ENCODE measurements at regions not wholly inside any gene's neighbourhood (a gene's known extent, or its start where the extent isn't known, plus 50 kb on each side); places are given as distances from the start of the nearest gene placed in this dataset.

DNA sequence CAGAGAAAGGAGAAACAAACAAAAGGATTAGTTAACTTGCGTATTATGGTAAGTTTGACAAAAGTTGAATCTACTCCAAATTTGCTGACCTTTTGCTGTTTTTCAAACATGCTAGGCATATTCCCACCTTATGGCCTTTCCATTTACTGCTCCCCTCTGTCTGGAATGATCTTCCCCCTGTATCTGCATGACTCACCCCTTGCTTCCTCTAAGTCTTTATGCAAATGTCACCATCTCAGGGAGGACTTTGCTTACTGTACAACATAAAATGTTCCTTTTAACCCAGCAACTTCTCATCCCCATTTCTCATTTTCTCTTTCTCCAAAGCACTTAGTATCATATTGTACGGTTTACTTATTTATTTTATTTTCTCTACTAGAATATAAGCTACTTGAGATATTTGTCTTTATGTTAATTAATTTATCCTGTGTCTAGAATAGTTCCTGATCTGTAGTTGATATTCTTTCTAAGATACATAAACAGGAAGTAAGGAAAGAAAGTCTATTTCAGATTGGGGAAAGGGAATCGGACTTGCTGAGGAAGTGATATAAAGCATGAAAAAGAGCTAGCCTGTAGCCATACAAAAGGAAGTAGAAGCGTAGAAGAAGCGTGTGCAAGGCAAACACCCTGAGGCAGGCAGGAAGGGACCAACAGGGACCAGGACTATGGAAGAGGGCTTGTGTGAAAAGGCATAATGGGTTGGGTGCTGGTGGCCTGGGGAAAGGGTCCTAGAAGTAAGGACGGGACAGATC, 144.9 kb upstream of the ERBB4 start:
- DNase-seq, result no peak
- POLR2A ChIA-PET, result no interaction called here
- CTCF ChIA-PET, result interaction anchor here (0.6 kb wide), 1 partner anchor 325 kb away, joined by 3 read pairs; no protein-coding TSS in a partner anchor
- no peaks in the 10 kb centered on the region for H3K9me3 Mint-ChIP-seq
- H3K27me3 Mint-ChIP-seq, result no peaks in the 10 kb centered on the region
- no peak overlapping the region for H3K27ac Mint-ChIP-seq
- no peak overlapping the region for H3K4me3 Mint-ChIP-seq
- no peaks in the 10 kb centered on the region for H3K36me3 Mint-ChIP-seq (ENCODE audit: low read depth)
- no peaks in the 10 kb centered on the region for H3K4me1 Mint-ChIP-seq

GRCh38 chr2:212682937-212683336, 144.3 kb upstream of the ERBB4 start:
- DNase-seq, result no peak

GRCh38 chr2:212677466-212677865, 138.9 kb upstream of the ERBB4 start:
- no peak overlapping the region for H3K27ac Mint-ChIP-seq
- POLR2A ChIA-PET, result no interaction called here
- DNase-seq, result no peak
- no peaks in the 10 kb centered on the region for H3K36me3 Mint-ChIP-seq (ENCODE audit: low read depth)
- H3K4me3 Mint-ChIP-seq, result no peak overlapping the region
- CTCF ChIA-PET, result no interaction called here
- no peaks in the 10 kb centered on the region for H3K9me3 Mint-ChIP-seq
- no peaks in the 10 kb centered on the region for H3K27me3 Mint-ChIP-seq
- H3K4me1 Mint-ChIP-seq, result no peaks in the 10 kb centered on the region

More at GRCh38 chr2:212682937-212683336, 144.3 kb upstream of the ERBB4 start:
- Mint-ChIP-seq H3K27me3 (no peaks in the 10 kb centered on the region), H3K27ac (no peak overlapping the region), H3K9me3 (no peaks in the 10 kb centered on the region), H3K4me1 (no peaks in the 10 kb centered on the region), H3K36me3 (ENCODE audit: low read depth) (no peaks in the 10 kb centered on the region), H3K4me3 (no peak overlapping the region)
- CTCF ChIA-PET, result no interaction called here
- POLR2A ChIA-PET, result no interaction called here

- no peaks in the 10 kb centered on the region for H3K27me3 Mint-ChIP-seq
- H3K4me3 Mint-ChIP-seq, result no peak overlapping the region
- H3K27ac Mint-ChIP-seq, result no peak overlapping the region
- peaks cover 2% of the 10 kb centered on the region for H3K9me3 Mint-ChIP-seq
- ChIA-PET CTCF (interaction anchor here (1.2 kb wide), 1 partner anchor 9 kb away, joined by 4 read pairs; no protein-coding TSS in a partner anchor), POLR2A (no interaction called here)
- no peaks in the 10 kb centered on the region for H3K4me1 Mint-ChIP-seq
- DNase-seq, result no peak
- no peaks in the 10 kb centered on the region for H3K36me3 Mint-ChIP-seq (ENCODE audit: low read depth)
Measured at GRCh38 chr2:212672186-212672585, 133.6 kb upstream of the ERBB4 start.

- Mint-ChIP-seq H3K4me1 (no peaks in the 10 kb centered on the region), H3K27ac (no peak overlapping the region), H3K9me3 (peaks cover 2% of the 10 kb centered on the region), H3K4me3 (no peak overlapping the region), H3K27me3 (no peaks in the 10 kb centered on the region), H3K36me3 (ENCODE audit: low read depth) (no peaks in the 10 kb centered on the region)
- POLR2A ChIA-PET, result no interaction called here
- DNase-seq, result no peak
- CTCF ChIA-PET, result no interaction called here
Measured at GRCh38 chr2:212669761-212670160, 131.2 kb upstream of the ERBB4 start.

GRCh38 chr2:212667751-212668316, 129.2 kb upstream of the ERBB4 start:
- peaks cover 2% of the 10 kb centered on the region for H3K9me3 Mint-ChIP-seq
- CTCF ChIA-PET, result no interaction called here

DNA sequence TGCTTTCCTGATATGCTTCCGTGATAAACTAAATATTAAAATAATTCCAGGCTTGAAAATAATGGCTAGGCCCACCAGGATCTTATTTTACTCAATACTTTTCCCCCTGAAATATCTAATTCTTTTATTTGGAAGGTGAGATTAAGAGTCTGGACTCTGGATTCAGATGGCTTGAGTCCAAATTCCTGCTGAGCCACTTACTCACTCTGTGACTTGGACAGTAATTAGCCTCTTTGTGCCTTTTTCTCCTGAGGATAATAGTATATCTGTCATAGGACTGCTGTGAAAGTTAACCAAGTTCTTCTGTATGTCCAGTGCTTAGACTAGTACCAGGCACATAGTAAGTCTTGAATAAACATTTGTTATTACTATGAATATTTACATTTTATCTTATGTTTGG, 127.3 kb upstream of the ERBB4 start:
- POLR2A ChIA-PET, result no interaction called here
- H3K36me3 Mint-ChIP-seq (ENCODE audit: low read depth), result no peaks in the 10 kb centered on the region
- H3K9me3 Mint-ChIP-seq, result no peaks in the 10 kb centered on the region
- CTCF ChIA-PET, result no interaction called here
- no peak overlapping the region for H3K4me3 Mint-ChIP-seq
- H3K27ac Mint-ChIP-seq, result no peak overlapping the region
- no peak for DNase-seq
- no peaks in the 10 kb centered on the region for H3K27me3 Mint-ChIP-seq
- no peaks in the 10 kb centered on the region for H3K4me1 Mint-ChIP-seq

More at GRCh38 chr2:212667751-212668316, 129.2 kb upstream of the ERBB4 start:
- POLR2A ChIA-PET, result no interaction called here
- H3K36me3 Mint-ChIP-seq (ENCODE audit: low read depth), result no peaks in the 10 kb centered on the region
- H3K4me1 Mint-ChIP-seq, result no peaks in the 10 kb centered on the region
- DNase-seq, result no peak
- no peak overlapping the region for H3K27ac Mint-ChIP-seq
- no peaks in the 10 kb centered on the region for H3K27me3 Mint-ChIP-seq
- no peak overlapping the region for H3K4me3 Mint-ChIP-seq

DNA sequence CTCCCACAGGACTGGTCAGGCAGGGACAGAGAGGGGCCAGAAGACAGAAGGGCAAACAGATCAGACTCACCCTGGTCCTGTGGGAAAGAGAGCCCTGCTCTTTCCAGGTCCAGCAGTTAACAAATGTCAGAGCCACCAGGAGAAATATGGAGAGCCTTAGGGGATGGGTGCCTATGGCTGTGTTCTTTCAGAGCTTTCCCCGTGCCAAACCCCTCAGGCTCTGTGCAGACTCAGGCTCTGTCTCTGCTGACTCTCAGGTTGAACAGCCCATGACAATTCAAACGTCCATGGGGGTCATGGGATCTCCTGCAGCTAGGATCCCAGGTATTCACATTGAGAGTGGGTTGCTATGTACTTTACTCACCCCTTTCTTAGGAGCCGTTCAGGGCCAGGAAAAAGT, 120.8 kb upstream of the ERBB4 start:
- Mint-ChIP-seq H3K9me3 (peaks cover 8% of the 10 kb centered on the region), H3K4me3 (no peak overlapping the region), H3K27me3 (no peaks in the 10 kb centered on the region), H3K4me1 (no peaks in the 10 kb centered on the region), H3K36me3 (ENCODE audit: low read depth) (no peaks in the 10 kb centered on the region), H3K27ac (no peak overlapping the region)
- CTCF ChIA-PET, result no interaction called here
- POLR2A ChIA-PET, result no interaction called here
- DNase-seq, result no peak

DNA sequence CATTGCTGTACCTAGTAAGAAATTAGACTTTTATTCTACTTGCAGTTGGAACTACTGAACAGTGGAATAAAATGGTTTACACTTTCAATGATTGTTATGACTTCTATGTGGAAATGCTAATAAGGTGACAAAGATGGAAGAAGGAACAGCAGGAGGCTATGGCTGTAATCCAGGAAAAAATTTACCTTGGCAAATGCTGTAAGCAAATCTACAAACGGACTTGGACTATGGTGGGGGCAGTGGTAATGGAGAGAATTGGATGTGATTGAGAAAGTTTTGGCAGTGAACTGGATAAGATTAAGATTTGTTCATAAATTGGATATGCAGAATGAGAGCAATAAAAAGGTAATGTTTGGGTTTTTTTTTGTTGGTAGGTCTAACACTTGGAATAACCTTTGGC, 111.0 kb upstream of the ERBB4 start:
- no peaks in the 10 kb centered on the region for H3K27me3 Mint-ChIP-seq

DNA sequence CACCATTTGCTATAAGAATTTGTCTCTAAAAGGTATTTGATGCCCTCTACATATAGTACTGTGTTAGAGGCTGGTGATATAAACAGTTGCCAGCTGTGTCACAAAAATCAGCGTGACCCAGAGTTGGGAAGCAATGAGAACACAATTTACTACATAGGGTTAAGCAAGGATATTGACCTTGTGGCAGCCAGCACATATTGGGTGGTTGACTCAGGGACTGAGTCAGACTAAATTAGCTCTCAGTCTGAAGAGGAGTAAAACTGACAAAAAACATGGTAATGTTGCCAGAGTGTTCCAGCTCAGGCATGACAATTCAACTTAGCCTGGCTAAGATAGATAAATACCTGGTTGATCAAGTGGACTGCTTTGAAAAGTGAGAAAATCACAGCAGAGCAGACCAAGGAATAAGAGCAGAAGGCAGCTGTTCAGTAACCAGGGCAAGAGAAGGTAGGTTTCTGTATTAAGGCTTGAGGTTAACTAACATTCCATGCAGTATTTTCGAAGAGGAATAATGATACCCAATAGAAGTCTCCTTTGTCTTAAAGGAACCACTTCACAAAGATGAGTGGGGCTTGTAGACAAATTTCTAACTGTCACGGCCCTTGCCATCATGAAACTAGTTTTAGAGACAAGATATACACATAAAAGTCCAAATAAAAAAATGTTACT, 108.2 kb upstream of the ERBB4 start:
- CTCF ChIA-PET, result no interaction called here
- Mint-ChIP-seq H3K4me3 (no peak overlapping the region), H3K27ac (no peak overlapping the region), H3K4me1 (no peaks in the 10 kb centered on the region), H3K36me3 (ENCODE audit: low read depth) (no peaks in the 10 kb centered on the region), H3K27me3 (no peaks in the 10 kb centered on the region), H3K9me3 (no peaks in the 10 kb centered on the region)
- no peak for DNase-seq
- POLR2A ChIA-PET, result no interaction called here

More for the DNA sequence above, 111.0 kb upstream of the ERBB4 start:
- no peak for DNase-seq
- CTCF ChIA-PET, result no interaction called here
- H3K9me3 Mint-ChIP-seq, result no peaks in the 10 kb centered on the region
- POLR2A ChIA-PET, result no interaction called here
- no peaks in the 10 kb centered on the region for H3K4me1 Mint-ChIP-seq
- H3K4me3 Mint-ChIP-seq, result no peak overlapping the region
- H3K36me3 Mint-ChIP-seq (ENCODE audit: low read depth), result no peaks in the 10 kb centered on the region
- no peak overlapping the region for H3K27ac Mint-ChIP-seq

GRCh38 chr2:212644195-212644837, 105.7 kb upstream of the ERBB4 start:
- POLR2A ChIA-PET, result no interaction called here
- Mint-ChIP-seq H3K27ac (no peak overlapping the region), H3K36me3 (ENCODE audit: low read depth) (no peaks in the 10 kb centered on the region), H3K9me3 (no peaks in the 10 kb centered on the region), H3K4me1 (no peaks in the 10 kb centered on the region), H3K4me3 (no peak overlapping the region), H3K27me3 (no peaks in the 10 kb centered on the region)
- DNase-seq, result no peak
- CTCF ChIA-PET, result no interaction called here

DNA sequence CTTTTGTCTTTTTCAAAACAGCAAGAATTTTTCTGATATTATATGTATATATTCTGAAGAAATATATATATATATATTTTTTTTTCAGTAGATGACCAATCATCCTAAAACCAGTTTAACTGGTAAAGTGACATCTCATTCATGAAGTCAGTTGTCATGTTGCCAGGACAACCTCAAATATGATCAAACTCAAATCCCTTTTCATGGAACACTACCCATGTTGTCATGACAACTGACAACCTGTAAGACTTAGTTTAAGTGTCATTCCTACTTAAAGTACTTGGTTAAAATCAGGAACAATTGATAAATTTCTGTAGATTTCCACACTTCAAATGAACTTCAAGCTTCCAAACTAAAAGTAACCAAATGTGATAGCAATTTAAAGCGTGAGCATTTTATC, 101.8 kb upstream of the ERBB4 start:
- DNase-seq, result no peak
- H3K27me3 Mint-ChIP-seq, result no peaks in the 10 kb centered on the region
- H3K36me3 Mint-ChIP-seq (ENCODE audit: low read depth), result no peaks in the 10 kb centered on the region
- ChIA-PET CTCF (no interaction called here), POLR2A (no interaction called here)
- H3K4me3 Mint-ChIP-seq, result no peak overlapping the region
- no peaks in the 10 kb centered on the region for H3K4me1 Mint-ChIP-seq
- no peaks in the 10 kb centered on the region for H3K9me3 Mint-ChIP-seq
- H3K27ac Mint-ChIP-seq, result no peak overlapping the region

DNA sequence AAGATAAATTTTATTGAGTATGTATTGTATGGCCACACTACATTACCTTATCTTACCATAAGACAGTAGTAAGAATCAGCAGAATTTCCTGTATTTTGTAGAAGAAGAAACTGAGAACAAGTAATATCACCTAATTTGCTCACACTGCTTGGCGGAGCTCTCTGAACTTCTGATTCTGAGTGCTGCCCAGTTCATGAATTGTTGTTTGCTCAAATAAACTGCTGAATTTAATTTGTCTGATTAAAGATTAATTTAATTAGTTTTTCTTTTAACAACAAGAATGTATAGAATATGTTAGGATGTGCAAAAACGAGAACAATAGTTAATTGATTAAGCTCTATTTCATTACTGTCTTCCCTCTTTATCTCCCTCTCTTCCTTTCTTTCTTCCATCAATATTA, 100.1 kb upstream of the ERBB4 start:
- H3K4me1 Mint-ChIP-seq, result no peaks in the 10 kb centered on the region
- no peak overlapping the region for H3K27ac Mint-ChIP-seq
- no peaks in the 10 kb centered on the region for H3K9me3 Mint-ChIP-seq
- no peak overlapping the region for H3K4me3 Mint-ChIP-seq
- no peaks in the 10 kb centered on the region for H3K36me3 Mint-ChIP-seq (ENCODE audit: low read depth)
- ChIA-PET POLR2A (no interaction called here), CTCF (no interaction called here)
- no peak for DNase-seq
- no peaks in the 10 kb centered on the region for H3K27me3 Mint-ChIP-seq
